GM23338 (cell line): ENCODE measurements at regions not wholly inside any gene's neighbourhood (a gene's known extent, or its start where the extent isn't known, plus 50 kb on each side); places are given as distances from the start of the nearest gene placed in this dataset.

Experiments used
- ATAC-seq: fragments of 200-7000 bp; cut with Tn5 transposase; 3 replicates; pipeline ENCODE4 v1.9.1; 2020
- DNase-seq: peaks from one replicate; pipeline ENCODE4 v3.0.0-alpha.2; 2015; ENCODE audit warnings: low spot score
- H2AFZ ChIP-seq: fragments of 200-600 bp; sonication (generic); 2 replicates; pipeline ENCODE4 v1.8.0; 2016; ENCODE audit warnings: antibody characterized with exemption, mild to moderate bottlenecking, moderate library complexity
- H3F3A ChIP-seq: fragments of 200-600 bp; sonication (generic); replicated peaks from 2 replicates; pipeline ENCODE4 v1.8.0; 2017; ENCODE audit warnings: antibody characterized with exemption, mixed run types, low read depth
- H3K27ac ChIP-seq: fragments of 200-600 bp; sonication (generic); 2 replicates; pipeline ENCODE4 v1.6.1; 2016; ENCODE audit warnings: low read depth
- H3K27me3 ChIP-seq: fragments of 200-600 bp; sonication (generic); 2 replicates; pipeline ENCODE4 v1.8.0; 2016; ENCODE audit warnings: mild to moderate bottlenecking, mixed run types, moderate library complexity; ENCODE audit not compliant: insufficient read depth
- H3K36me3 ChIP-seq: fragments of 200-600 bp; sonication (generic); 2 replicates; pipeline ENCODE4 v1.8.0; 2016; ENCODE audit warnings: mild to moderate bottlenecking; ENCODE audit not compliant: insufficient read depth
- H3K4me1 ChIP-seq: fragments of 200-600 bp; sonication (generic); 2 replicates; pipeline ENCODE4 v1.8.0; 2016; ENCODE audit warnings: mild to moderate bottlenecking, moderate library complexity; ENCODE audit not compliant: insufficient read depth
- H3K4me2 ChIP-seq: fragments of 200-600 bp; sonication (generic); 2 replicates; pipeline ENCODE4 v1.7.1; 2017; ENCODE audit warnings: mixed run types
- H3K4me3 ChIP-seq: fragments of 200-600 bp; sonication (generic); 2 replicates; pipeline ENCODE4 v1.6.1; 2016; ENCODE audit warnings: mixed run types
- H3K79me2 ChIP-seq: fragments of 200-600 bp; sonication (generic); replicated peaks from 2 replicates; pipeline ENCODE4 v1.8.0; 2017; ENCODE audit warnings: mild to moderate bottlenecking; ENCODE audit not compliant: insufficient read depth
- H3K9me2 ChIP-seq: fragments of 200-600 bp; sonication (generic); 2 replicates; pipeline ENCODE4 v1.8.0; 2017; ENCODE audit not compliant: insufficient read depth
- H4K20me1 ChIP-seq: fragments of 200-600 bp; sonication (generic); replicated peaks from 2 replicates; pipeline ENCODE4 v1.8.0; 2017; ENCODE audit warnings: mild to moderate bottlenecking; ENCODE audit not compliant: insufficient read depth
- H3K27ac Mint-ChIP-seq: 2 replicates; pipeline ENCODE4 v1.8.0; 2020; ENCODE audit warnings: inconsistent platforms, mild to moderate bottlenecking, moderate library complexity, mixed read lengths
- H3K27me3 Mint-ChIP-seq: 3 replicates; pipeline ENCODE4 v1.8.0; 2022; ENCODE audit warnings: low read depth, mild to moderate bottlenecking, moderate library complexity, mixed read lengths, inconsistent platforms; ENCODE audit not compliant: insufficient read depth, poor library complexity
- H3K36me3 Mint-ChIP-seq: 3 replicates; pipeline ENCODE4 v1.8.0; 2021; ENCODE audit warnings: low read depth, mild to moderate bottlenecking, inconsistent platforms, moderate library complexity, mixed read lengths
- H3K4me1 Mint-ChIP-seq: 3 replicates; pipeline ENCODE4 v1.8.0; 2020; ENCODE audit warnings: mild to moderate bottlenecking, inconsistent platforms, mixed read lengths
- H3K4me3 Mint-ChIP-seq: 3 replicates; pipeline ENCODE4 v1.8.0; 2021; ENCODE audit warnings: moderate library complexity, mild to moderate bottlenecking, inconsistent platforms, mixed read lengths
- H3K9me3 Mint-ChIP-seq: 3 replicates; pipeline ENCODE4 v1.8.0; 2020; ENCODE audit warnings: moderate library complexity, mild to moderate bottlenecking, inconsistent platforms, mixed read lengths
- CREB1 ChIP-seq: fragments of 250-450 bp; sonication (Bioruptor Pico); IDR thresholded peaks from 2 replicates; pipeline ENCODE4 v1.5.0; 2020; ENCODE audit warnings: low read depth, mild to moderate bottlenecking, moderate library complexity
- CTCF ChIP-seq, 2 experiments: fragments of 200-600 bp in 1 of 2; sonication (generic) in 1 of 2; conservative IDR thresholded peaks; 2 replicates each; pipeline versions ENCODE4 v1.5.1 to v1.6.1; 2016 to 2017; ENCODE audit warnings: antibody characterized with exemption in 2 of 2, low read depth in 2 of 2, mild to moderate bottlenecking in 2 of 2, moderate library complexity in 1 of 2
- EZH2 ChIP-seq: fragments of 200-600 bp; sonication (generic); IDR thresholded peaks from one replicate; pipeline ENCODE4 v1.8.0; 2017; ENCODE audit warnings: antibody characterized with exemption, mild to moderate bottlenecking, low read depth; ENCODE audit not compliant: unreplicated experiment
- JUNB ChIP-seq: IDR thresholded peaks from one replicate; pipeline ENCODE4 v1.6.1; 2016; ENCODE audit warnings: antibody characterized with exemption; ENCODE audit not compliant: unreplicated experiment
- POLR2AphosphoS5 ChIP-seq: IDR thresholded peaks from 2 replicates; pipeline ENCODE4 v1.6.1; 2016; ENCODE audit warnings: antibody characterized with exemption, low read depth
- STAT1 ChIP-seq: IDR thresholded peaks from one replicate; pipeline ENCODE4 v1.6.1; 2016; ENCODE audit warnings: antibody characterized with exemption; ENCODE audit not compliant: unreplicated experiment
- ZNF331 ChIP-seq: fragments of 250-450 bp; sonication (Bioruptor Pico); IDR thresholded peaks from 2 replicates; pipeline ENCODE4 v1.5.0; 2020; ENCODE audit warnings: low read depth, mild to moderate bottlenecking, moderate library complexity
- TF ChIP-seq, protein P1 (sequence below): IDR thresholded peaks from one replicate; pipeline ENCODE4 v1.6.1; 2018; ENCODE audit warnings: antibody characterized with exemption; ENCODE audit not compliant: unreplicated experiment
- TF ChIP-seq, protein P2 (sequence below): fragments of 250-450 bp; sonication (Bioruptor Pico); IDR thresholded peaks from 2 replicates; pipeline ENCODE4 v1.5.0; 2020; ENCODE audit warnings: mild to moderate bottlenecking, moderate library complexity
- TF ChIP-seq, protein P3 (sequence below): IDR thresholded peaks from 2 replicates; pipeline ENCODE4 v1.6.1; 2016; ENCODE audit warnings: antibody characterized with exemption

DNA sequence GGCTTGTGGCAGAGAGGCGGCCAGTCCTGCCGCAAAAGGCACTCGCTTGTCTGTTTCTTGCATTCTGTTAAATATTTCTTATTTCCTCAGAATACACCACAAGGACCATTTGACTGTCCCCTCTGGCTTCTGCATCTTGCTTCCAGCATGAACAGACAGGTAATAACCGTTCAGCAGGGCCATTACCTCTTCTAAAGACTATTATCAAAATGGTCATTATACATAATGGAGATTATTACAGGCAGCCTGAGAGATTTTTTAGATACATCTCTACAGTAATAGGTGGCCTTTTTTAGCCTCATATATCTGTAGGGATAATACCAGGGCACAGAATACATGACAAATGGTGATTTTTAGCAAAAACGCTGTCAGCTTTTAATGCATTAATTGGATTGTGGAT is 382.0 kb downstream of the PSAT1 start:
- DNase-seq = no peak
- TF ChIP-seq CREB1 (no peak), STAT1 (no peak), JUNB (no peak), CTCF (conservative IDR thresholded peaks at IDR 0.05; ENCODE audit: low read depth in 2 of 2) (no peak), EZH2 (no peak), ZNF331 (CRISPR knock-in tag) (no peak), POLR2AphosphoS5 (no peak)
- TF ChIP-seq, protein P1, sequence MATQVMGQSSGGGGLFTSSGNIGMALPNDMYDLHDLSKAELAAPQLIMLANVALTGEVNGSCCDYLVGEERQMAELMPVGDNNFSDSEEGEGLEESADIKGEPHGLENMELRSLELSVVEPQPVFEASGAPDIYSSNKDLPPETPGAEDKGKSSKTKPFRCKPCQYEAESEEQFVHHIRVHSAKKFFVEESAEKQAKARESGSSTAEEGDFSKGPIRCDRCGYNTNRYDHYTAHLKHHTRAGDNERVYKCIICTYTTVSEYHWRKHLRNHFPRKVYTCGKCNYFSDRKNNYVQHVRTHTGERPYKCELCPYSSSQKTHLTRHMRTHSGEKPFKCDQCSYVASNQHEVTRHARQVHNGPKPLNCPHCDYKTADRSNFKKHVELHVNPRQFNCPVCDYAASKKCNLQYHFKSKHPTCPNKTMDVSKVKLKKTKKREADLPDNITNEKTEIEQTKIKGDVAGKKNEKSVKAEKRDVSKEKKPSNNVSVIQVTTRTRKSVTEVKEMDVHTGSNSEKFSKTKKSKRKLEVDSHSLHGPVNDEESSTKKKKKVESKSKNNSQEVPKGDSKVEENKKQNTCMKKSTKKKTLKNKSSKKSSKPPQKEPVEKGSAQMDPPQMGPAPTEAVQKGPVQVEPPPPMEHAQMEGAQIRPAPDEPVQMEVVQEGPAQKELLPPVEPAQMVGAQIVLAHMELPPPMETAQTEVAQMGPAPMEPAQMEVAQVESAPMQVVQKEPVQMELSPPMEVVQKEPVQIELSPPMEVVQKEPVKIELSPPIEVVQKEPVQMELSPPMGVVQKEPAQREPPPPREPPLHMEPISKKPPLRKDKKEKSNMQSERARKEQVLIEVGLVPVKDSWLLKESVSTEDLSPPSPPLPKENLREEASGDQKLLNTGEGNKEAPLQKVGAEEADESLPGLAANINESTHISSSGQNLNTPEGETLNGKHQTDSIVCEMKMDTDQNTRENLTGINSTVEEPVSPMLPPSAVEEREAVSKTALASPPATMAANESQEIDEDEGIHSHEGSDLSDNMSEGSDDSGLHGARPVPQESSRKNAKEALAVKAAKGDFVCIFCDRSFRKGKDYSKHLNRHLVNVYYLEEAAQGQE = no peak
- TF ChIP-seq, protein P2, sequence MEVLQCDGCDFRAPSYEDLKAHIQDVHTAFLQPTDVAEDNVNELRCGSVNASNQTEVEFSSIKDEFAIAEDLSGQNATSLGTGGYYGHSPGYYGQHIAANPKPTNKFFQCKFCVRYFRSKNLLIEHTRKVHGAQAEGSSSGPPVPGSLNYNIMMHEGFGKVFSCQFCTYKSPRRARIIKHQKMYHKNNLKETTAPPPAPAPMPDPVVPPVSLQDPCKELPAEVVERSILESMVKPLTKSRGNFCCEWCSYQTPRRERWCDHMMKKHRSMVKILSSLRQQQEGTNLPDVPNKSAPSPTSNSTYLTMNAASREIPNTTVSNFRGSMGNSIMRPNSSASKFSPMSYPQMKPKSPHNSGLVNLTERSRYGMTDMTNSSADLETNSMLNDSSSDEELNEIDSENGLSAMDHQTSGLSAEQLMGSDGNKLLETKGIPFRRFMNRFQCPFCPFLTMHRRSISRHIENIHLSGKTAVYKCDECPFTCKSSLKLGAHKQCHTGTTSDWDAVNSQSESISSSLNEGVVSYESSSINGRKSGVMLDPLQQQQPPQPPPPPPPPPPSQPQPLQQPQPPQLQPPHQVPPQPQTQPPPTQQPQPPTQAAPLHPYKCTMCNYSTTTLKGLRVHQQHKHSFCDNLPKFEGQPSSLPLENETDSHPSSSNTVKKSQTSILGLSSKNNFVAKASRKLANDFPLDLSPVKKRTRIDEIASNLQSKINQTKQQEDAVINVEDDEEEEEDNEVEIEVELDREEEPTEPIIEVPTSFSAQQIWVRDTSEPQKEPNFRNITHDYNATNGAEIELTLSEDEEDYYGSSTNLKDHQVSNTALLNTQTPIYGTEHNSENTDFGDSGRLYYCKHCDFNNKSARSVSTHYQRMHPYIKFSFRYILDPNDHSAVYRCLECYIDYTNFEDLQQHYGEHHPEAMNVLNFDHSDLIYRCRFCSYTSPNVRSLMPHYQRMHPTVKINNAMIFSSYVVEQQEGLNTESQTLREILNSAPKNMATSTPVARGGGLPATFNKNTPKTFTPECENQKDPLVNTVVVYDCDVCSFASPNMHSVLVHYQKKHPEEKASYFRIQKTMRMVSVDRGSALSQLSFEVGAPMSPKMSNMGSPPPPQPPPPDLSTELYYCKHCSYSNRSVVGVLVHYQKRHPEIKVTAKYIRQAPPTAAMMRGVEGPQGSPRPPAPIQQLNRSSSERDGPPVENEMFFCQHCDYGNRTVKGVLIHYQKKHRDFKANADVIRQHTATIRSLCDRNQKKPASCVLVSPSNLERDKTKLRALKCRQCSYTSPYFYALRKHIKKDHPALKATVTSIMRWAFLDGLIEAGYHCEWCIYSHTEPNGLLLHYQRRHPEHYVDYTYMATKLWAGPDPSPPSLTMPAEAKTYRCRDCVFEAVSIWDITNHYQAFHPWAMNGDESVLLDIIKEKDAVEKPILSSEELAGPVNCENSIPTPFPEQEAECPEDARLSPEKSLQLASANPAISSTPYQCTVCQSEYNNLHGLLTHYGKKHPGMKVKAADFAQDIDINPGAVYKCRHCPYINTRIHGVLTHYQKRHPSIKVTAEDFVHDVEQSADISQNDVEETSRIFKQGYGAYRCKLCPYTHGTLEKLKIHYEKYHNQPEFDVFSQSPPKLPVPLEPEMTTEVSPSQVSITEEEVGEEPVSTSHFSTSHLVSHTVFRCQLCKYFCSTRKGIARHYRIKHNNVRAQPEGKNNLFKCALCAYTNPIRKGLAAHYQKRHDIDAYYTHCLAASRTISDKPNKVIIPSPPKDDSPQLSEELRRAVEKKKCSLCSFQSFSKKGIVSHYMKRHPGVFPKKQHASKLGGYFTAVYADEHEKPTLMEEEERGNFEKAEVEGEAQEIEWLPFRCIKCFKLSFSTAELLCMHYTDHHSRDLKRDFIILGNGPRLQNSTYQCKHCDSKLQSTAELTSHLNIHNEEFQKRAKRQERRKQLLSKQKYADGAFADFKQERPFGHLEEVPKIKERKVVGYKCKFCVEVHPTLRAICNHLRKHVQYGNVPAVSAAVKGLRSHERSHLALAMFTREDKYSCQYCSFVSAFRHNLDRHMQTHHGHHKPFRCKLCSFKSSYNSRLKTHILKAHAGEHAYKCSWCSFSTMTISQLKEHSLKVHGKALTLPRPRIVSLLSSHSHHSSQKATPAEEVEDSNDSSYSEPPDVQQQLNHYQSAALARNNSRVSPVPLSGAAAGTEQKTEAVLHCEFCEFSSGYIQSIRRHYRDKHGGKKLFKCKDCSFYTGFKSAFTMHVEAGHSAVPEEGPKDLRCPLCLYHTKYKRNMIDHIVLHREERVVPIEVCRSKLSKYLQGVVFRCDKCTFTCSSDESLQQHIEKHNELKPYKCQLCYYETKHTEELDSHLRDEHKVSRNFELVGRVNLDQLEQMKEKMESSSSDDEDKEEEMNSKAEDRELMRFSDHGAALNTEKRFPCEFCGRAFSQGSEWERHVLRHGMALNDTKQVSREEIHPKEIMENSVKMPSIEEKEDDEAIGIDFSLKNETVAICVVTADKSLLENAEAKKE (CRISPR knock-in tag) = no peak
- TF ChIP-seq, protein P3, sequence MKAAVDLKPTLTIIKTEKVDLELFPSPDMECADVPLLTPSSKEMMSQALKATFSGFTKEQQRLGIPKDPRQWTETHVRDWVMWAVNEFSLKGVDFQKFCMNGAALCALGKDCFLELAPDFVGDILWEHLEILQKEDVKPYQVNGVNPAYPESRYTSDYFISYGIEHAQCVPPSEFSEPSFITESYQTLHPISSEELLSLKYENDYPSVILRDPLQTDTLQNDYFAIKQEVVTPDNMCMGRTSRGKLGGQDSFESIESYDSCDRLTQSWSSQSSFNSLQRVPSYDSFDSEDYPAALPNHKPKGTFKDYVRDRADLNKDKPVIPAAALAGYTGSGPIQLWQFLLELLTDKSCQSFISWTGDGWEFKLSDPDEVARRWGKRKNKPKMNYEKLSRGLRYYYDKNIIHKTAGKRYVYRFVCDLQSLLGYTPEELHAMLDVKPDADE = no peak
- H3K79me2 ChIP-seq = no peaks in the 10 kb centered on the region
- H3K4me3 ChIP-seq = no peak overlapping the region
- Mint-ChIP-seq H3K36me3 (no peaks in the 10 kb centered on the region), H3K27me3 (no peaks in the 10 kb centered on the region), H3K4me1 (peaks cover 11% of the 10 kb centered on the region), H3K9me3 (peaks cover 3% of the 10 kb centered on the region; the same call in 1 of the 3 replicates), H3K27ac (no peak overlapping the region), H3K4me3 (no peak overlapping the region)
- peaks cover 11% of the 10 kb centered on the region; the same call in 1 of the 2 replicates for H3K4me1 ChIP-seq
- H3K36me3 ChIP-seq = no peaks in the 10 kb centered on the region
- H2AFZ ChIP-seq = no peak overlapping the region
- no peak for ATAC-seq
- no peaks in the 10 kb centered on the region for H3K27me3 ChIP-seq
- H3K9me2 ChIP-seq = 0 out of 2 replicates have a peak, but pooled peaks cover 2% of the 10 kb centered on the region
- no peaks in the 10 kb centered on the region for H4K20me1 ChIP-seq
- H3F3A ChIP-seq = no peaks in the 10 kb centered on the region
- no peak overlapping the region for H3K4me2 ChIP-seq
- H3K27ac ChIP-seq = no peak overlapping the region
